ENCODE measurements at regions not wholly inside any gene's neighbourhood (a gene's known extent, or its start where the extent isn't known, plus 50 kb on each side); places are given as distances from the start of the nearest gene placed in this dataset.

DNA sequence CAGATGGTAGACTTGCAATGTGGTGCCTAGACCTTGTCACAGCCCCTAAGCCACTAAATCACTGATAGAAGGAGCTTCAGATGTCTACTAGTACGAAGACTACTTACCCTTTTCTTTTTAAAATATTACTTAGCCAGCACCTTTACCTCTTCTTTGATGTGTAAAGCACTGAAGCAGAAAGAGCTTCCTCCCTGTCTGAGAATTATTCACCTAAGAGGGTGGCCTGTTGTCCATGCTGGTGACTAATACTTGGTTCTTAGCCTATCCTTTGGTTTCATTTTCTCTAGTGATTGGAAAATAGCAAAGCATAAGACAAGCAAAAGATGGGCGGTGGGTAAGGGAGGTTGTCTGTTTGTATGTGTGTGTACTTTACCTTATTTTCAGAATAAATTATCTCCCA lies 794.6 kb downstream of the TFAP2A start:
- TF ChIP-seq TCF7L2 (IDR thresholded peaks at IDR 0.05; ENCODE audit: borderline replicate concordance, extremely low read depth, insufficient read depth, insufficient read length) (no peak), CTCF (IDR thresholded peaks at IDR 0.05 in 2 of 3, conservative IDR thresholded peaks at IDR 0.05 in 1 of 3; ENCODE audit: borderline replicate concordance in 1 of 3, insufficient read depth in 1 of 3, low read depth in 2 of 3, low read length in 2 of 3) (no peak), POLR2AphosphoS5 (IDR thresholded peaks at IDR 0.05; ENCODE audit: low read depth, low read length) (no peak), POLR2A (IDR thresholded peaks at IDR 0.05; ENCODE audit: borderline replicate concordance, extremely low read depth, insufficient read depth, insufficient read length) (no peak), ATF3 (IDR thresholded peaks at IDR 0.05) (no peak), EZH2 (IDR thresholded peaks at IDR 0.05) (no peak)
- TF ChIP-seq, protein P1, sequence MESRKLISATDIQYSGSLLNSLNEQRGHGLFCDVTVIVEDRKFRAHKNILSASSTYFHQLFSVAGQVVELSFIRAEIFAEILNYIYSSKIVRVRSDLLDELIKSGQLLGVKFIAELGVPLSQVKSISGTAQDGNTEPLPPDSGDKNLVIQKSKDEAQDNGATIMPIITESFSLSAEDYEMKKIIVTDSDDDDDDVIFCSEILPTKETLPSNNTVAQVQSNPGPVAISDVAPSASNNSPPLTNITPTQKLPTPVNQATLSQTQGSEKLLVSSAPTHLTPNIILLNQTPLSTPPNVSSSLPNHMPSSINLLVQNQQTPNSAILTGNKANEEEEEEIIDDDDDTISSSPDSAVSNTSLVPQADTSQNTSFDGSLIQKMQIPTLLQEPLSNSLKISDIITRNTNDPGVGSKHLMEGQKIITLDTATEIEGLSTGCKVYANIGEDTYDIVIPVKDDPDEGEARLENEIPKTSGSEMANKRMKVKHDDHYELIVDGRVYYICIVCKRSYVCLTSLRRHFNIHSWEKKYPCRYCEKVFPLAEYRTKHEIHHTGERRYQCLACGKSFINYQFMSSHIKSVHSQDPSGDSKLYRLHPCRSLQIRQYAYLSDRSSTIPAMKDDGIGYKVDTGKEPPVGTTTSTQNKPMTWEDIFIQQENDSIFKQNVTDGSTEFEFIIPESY (IDR thresholded peaks at IDR 0.05; ENCODE audit: extremely low read depth, insufficient replicate concordance, low read length) = no peak
- TF ChIP-seq, protein P2, sequence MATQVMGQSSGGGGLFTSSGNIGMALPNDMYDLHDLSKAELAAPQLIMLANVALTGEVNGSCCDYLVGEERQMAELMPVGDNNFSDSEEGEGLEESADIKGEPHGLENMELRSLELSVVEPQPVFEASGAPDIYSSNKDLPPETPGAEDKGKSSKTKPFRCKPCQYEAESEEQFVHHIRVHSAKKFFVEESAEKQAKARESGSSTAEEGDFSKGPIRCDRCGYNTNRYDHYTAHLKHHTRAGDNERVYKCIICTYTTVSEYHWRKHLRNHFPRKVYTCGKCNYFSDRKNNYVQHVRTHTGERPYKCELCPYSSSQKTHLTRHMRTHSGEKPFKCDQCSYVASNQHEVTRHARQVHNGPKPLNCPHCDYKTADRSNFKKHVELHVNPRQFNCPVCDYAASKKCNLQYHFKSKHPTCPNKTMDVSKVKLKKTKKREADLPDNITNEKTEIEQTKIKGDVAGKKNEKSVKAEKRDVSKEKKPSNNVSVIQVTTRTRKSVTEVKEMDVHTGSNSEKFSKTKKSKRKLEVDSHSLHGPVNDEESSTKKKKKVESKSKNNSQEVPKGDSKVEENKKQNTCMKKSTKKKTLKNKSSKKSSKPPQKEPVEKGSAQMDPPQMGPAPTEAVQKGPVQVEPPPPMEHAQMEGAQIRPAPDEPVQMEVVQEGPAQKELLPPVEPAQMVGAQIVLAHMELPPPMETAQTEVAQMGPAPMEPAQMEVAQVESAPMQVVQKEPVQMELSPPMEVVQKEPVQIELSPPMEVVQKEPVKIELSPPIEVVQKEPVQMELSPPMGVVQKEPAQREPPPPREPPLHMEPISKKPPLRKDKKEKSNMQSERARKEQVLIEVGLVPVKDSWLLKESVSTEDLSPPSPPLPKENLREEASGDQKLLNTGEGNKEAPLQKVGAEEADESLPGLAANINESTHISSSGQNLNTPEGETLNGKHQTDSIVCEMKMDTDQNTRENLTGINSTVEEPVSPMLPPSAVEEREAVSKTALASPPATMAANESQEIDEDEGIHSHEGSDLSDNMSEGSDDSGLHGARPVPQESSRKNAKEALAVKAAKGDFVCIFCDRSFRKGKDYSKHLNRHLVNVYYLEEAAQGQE (IDR thresholded peaks at IDR 0.05; ENCODE audit: low read depth) = no peak
